Gastrocnemius medialis (tissue), 4 donors: ENCODE measurements at regions not wholly inside any gene's neighbourhood (a gene's known extent, or its start where the extent isn't known, plus 50 kb on each side); places are given as distances from the start of the nearest gene placed in this dataset.

Source experiments
- POLR2A ChIP-seq, 2 donors: fragments of 450-650 bp; IDR thresholded peaks; one replicate each; pipeline ENCODE4 v1.6.1; 2017; ENCODE audit warnings: antibody characterized with exemption in 2 of 2, mild to moderate bottlenecking in 2 of 2, moderate library complexity in 2 of 2
- TF ChIP-seq, protein P1 (sequence below), 5 experiments: fragments of 450-650 bp in 3 of 5; fragments of 200-600 bp in 2 of 5; sonication (generic) in 2 of 5; IDR thresholded peaks in 4 of 5; conservative IDR thresholded peaks in 1 of 5; 1 replicate in 4 of 5; 2 replicates in 1 of 5; pipeline ENCODE4 v1.5.1; 2016 to 2019; ENCODE audit warnings: antibody characterized with exemption in 5 of 5, mild to moderate bottlenecking in 3 of 5, moderate library complexity in 3 of 5

DNA sequence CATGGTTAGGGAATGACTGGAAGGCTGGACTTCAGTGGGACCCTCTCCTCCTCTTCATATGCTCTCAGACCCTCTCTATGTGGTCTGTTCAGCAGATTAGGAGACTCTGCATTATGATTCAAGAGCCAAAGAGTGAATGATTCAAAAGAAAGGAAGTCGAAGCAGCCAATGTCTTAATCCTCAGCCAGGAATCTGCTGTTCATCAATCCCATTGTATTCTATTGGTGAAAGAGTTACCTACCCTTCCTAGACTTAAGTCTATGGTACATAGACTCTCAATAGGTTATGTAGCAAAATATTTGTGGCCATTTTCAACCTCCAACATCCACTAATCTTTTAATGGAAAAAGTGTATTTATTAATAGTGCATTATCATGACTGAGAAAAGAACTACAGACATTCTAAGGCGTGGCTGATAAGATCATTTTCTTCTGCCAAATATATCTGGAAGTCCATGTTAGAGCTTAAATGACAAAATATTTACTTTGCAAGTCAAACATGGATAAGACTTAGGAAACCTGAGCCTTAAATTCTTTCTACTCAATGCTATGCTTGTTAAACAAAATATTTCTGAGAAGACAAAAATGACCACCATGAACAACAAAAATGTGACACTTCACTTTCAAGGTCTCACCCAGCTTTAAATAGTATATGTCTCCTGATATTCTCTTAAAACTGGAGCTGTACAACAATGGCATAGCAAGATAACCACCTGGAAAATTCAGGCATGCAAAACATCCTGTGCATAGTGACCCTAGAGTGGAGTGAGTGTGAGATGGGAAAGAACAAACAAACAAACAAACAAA is 1100.6 kb downstream of the GALC start:
- TF ChIP-seq, protein P1, sequence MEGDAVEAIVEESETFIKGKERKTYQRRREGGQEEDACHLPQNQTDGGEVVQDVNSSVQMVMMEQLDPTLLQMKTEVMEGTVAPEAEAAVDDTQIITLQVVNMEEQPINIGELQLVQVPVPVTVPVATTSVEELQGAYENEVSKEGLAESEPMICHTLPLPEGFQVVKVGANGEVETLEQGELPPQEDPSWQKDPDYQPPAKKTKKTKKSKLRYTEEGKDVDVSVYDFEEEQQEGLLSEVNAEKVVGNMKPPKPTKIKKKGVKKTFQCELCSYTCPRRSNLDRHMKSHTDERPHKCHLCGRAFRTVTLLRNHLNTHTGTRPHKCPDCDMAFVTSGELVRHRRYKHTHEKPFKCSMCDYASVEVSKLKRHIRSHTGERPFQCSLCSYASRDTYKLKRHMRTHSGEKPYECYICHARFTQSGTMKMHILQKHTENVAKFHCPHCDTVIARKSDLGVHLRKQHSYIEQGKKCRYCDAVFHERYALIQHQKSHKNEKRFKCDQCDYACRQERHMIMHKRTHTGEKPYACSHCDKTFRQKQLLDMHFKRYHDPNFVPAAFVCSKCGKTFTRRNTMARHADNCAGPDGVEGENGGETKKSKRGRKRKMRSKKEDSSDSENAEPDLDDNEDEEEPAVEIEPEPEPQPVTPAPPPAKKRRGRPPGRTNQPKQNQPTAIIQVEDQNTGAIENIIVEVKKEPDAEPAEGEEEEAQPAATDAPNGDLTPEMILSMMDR (IDR thresholded peaks at IDR 0.05 in 4 of 5, conservative IDR thresholded peaks at IDR 0.05 in 1 of 5), result no peak
- TF ChIP-seq POLR2A (IDR thresholded peaks at IDR 0.05), result no peak
